ENCODE measurements at regions not wholly inside any gene's neighbourhood (a gene's known extent, or its start where the extent isn't known, plus 50 kb on each side); places are given as distances from the start of the nearest gene placed in this dataset.

DNA sequence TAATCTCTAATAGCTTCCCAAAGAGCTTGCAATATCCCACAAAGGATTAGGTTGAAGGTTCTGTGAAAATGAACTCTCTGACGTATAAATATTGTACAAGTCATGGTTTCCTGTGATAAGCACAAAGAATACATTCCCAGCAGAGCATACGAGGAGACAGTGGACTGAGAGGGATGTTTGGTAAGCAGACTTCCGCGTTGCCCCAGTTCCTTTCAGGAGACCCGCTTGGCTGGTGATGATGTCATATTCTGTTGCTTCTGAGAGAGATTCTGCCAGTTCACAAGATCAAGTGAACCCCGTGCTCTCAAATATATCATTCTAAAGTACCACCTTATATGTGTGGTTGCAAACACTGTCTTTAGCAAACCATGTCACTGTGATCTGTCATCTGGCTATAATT lies 323.9 kb upstream of the CASK start:
- Histone ChIP-seq H4K20me1 (ENCODE audit: insufficient read depth, low read length, poor library complexity, severe bottlenecking) (no peaks in the 10 kb centered on the region), H3K4me2 (ENCODE audit: low read depth, low read length, poor library complexity, severe bottlenecking) (no peak overlapping the region), H3K9ac (ENCODE audit: low read depth, low read length, poor library complexity, severe bottlenecking) (no peak overlapping the region), H3K36me3 (ENCODE audit: insufficient read depth, low read length) (no peaks in the 10 kb centered on the region), H2AFZ (ENCODE audit: low read length) (no peak overlapping the region), H3K27me3 (ENCODE audit: insufficient read depth, low read length, poor library complexity, severe bottlenecking) (no peaks in the 10 kb centered on the region), H3K9me3 (ENCODE audit: insufficient read depth, low read depth, low read length) (no peaks in the 10 kb centered on the region), H3F3A (ENCODE audit: low read depth) (no peaks in the 10 kb centered on the region), H3K9me2 (replicated peaks; ENCODE audit: low read depth, low read length) (no peaks in the 10 kb centered on the region), H3K4me1 (ENCODE audit: insufficient read depth, low read length, poor library complexity, severe bottlenecking) (no peaks in the 10 kb centered on the region), H3K79me2 (ENCODE audit: insufficient read depth, low read length) (no peaks in the 10 kb centered on the region), H3K4me3 (ENCODE audit: low read length, poor library complexity, severe bottlenecking) (no peak overlapping the region)
- TF ChIP-seq, protein P1, sequence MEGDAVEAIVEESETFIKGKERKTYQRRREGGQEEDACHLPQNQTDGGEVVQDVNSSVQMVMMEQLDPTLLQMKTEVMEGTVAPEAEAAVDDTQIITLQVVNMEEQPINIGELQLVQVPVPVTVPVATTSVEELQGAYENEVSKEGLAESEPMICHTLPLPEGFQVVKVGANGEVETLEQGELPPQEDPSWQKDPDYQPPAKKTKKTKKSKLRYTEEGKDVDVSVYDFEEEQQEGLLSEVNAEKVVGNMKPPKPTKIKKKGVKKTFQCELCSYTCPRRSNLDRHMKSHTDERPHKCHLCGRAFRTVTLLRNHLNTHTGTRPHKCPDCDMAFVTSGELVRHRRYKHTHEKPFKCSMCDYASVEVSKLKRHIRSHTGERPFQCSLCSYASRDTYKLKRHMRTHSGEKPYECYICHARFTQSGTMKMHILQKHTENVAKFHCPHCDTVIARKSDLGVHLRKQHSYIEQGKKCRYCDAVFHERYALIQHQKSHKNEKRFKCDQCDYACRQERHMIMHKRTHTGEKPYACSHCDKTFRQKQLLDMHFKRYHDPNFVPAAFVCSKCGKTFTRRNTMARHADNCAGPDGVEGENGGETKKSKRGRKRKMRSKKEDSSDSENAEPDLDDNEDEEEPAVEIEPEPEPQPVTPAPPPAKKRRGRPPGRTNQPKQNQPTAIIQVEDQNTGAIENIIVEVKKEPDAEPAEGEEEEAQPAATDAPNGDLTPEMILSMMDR (conservative IDR thresholded peaks at IDR 0.05; ENCODE audit: low read length): no peak
- TF ChIP-seq EZH2phosphoT487 (IDR thresholded peaks at IDR 0.05; ENCODE audit: borderline replicate concordance): no peak

DNA sequence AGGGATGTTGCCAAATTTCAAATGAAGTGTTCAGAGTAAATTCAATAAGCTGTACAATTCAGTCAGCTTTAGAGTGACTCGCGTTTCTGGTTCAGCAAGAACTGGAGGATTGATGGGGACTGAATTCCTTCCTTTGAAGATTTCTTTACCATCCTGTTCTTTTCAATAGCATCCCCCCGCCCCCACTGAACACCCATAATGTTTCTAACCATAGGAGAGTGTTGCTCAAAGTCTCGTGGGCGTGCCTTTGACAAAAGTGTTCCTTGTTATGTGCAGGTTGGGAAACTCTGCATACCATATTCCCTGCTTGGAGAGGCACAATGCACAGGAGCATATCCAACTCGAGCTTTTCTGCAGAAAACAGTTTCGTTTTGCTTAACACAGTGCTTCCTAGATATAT lies 323.5 kb upstream of the CASK start:
- no peak overlapping the region for H3K4me2 ChIP-seq (ENCODE audit: low read depth, low read length, poor library complexity, severe bottlenecking)
- TF ChIP-seq, protein P1 (conservative IDR thresholded peaks at IDR 0.05; ENCODE audit: low read length): no peak
- no peak for TF ChIP-seq EZH2phosphoT487 (IDR thresholded peaks at IDR 0.05; ENCODE audit: borderline replicate concordance)
- H2AFZ ChIP-seq (ENCODE audit: low read length): no peak overlapping the region
- no peaks in the 10 kb centered on the region for H4K20me1 ChIP-seq (ENCODE audit: insufficient read depth, low read length, poor library complexity, severe bottlenecking)
- no peaks in the 10 kb centered on the region for H3K9me3 ChIP-seq (ENCODE audit: insufficient read depth, low read depth, low read length)
- H3K9ac ChIP-seq (ENCODE audit: low read depth, low read length, poor library complexity, severe bottlenecking): no peak overlapping the region
- H3K36me3 ChIP-seq (ENCODE audit: insufficient read depth, low read length): no peaks in the 10 kb centered on the region
- H3K4me3 ChIP-seq (ENCODE audit: low read length, poor library complexity, severe bottlenecking): no peak overlapping the region
- no peaks in the 10 kb centered on the region for H3K27me3 ChIP-seq (ENCODE audit: insufficient read depth, low read length, poor library complexity, severe bottlenecking)
- no peaks in the 10 kb centered on the region for H3K9me2 ChIP-seq (replicated peaks; ENCODE audit: low read depth, low read length)
- H3F3A ChIP-seq (ENCODE audit: low read depth): no peaks in the 10 kb centered on the region
- no peaks in the 10 kb centered on the region for H3K4me1 ChIP-seq (ENCODE audit: insufficient read depth, low read length, poor library complexity, severe bottlenecking)
- H3K79me2 ChIP-seq (ENCODE audit: insufficient read depth, low read length): no peaks in the 10 kb centered on the region

DNA sequence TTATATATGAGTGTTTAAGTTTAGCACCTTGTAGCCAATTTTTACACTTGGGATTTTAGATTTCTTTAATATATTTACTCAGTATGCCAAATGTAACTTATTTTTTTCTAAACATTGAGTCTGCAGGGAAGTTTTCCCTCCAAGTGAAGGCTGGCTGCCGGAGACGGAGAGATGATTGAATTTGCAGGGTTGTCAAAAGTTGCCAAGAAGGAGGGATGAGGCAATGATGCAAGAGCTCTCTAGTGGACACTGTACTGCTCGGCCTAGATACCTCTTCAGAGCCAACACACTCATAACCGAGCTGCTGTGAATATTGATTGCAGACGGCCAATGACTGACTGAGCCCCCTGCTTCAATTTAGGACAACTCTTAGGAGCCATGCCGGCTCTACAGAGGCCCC lies 318.6 kb upstream of the CASK start:
- H3K4me3 ChIP-seq (ENCODE audit: low read length, poor library complexity, severe bottlenecking): no peak overlapping the region
- H4K20me1 ChIP-seq (ENCODE audit: insufficient read depth, low read length, poor library complexity, severe bottlenecking): no peaks in the 10 kb centered on the region
- TF ChIP-seq, protein P1 (conservative IDR thresholded peaks at IDR 0.05; ENCODE audit: low read length): no peak
- no peak for TF ChIP-seq EZH2phosphoT487 (IDR thresholded peaks at IDR 0.05; ENCODE audit: borderline replicate concordance)
- H3K9me2 ChIP-seq (replicated peaks; ENCODE audit: low read depth, low read length): no peaks in the 10 kb centered on the region
- no peak overlapping the region for H2AFZ ChIP-seq (ENCODE audit: low read length)
- no peaks in the 10 kb centered on the region for H3K79me2 ChIP-seq (ENCODE audit: insufficient read depth, low read length)
- H3K4me1 ChIP-seq (ENCODE audit: insufficient read depth, low read length, poor library complexity, severe bottlenecking): no peaks in the 10 kb centered on the region
- H3F3A ChIP-seq (ENCODE audit: low read depth): no peaks in the 10 kb centered on the region
- no peak overlapping the region for H3K4me2 ChIP-seq (ENCODE audit: low read depth, low read length, poor library complexity, severe bottlenecking)
- no peaks in the 10 kb centered on the region for H3K36me3 ChIP-seq (ENCODE audit: insufficient read depth, low read length)
- H3K9ac ChIP-seq (ENCODE audit: low read depth, low read length, poor library complexity, severe bottlenecking): no peak overlapping the region
- no peaks in the 10 kb centered on the region for H3K27me3 ChIP-seq (ENCODE audit: insufficient read depth, low read length, poor library complexity, severe bottlenecking)
- no peaks in the 10 kb centered on the region for H3K9me3 ChIP-seq (ENCODE audit: insufficient read depth, low read depth, low read length)

Data from Loucy (cell line).